ENCODE measurements at regions not wholly inside any gene's neighbourhood (a gene's known extent, or its start where the extent isn't known, plus 50 kb on each side); places are given as distances from the start of the nearest gene placed in this dataset.
A peak's percentile ranks its signal among the peaks of the same experiment; 100 is the strongest.

- H3K27me3 ChIP-seq (ENCODE audit: insufficient read depth): no peaks in the 10 kb centered on the region
- peaks cover 7% of the 10 kb centered on the region for H3F3A ChIP-seq (replicated peaks; ENCODE audit: insufficient read depth)
- H2AFZ ChIP-seq (ENCODE audit: low read depth): no peak overlapping the region
- ChIA-PET POLR2A (no interaction called here), CTCF (interaction anchor here (0.8 kb wide), 1 partner anchor 14 kb away, joined by 3 read pairs; no protein-coding TSS in a partner anchor)
- no peaks in the 10 kb centered on the region for H3K9me3 ChIP-seq
- no peaks in the 10 kb centered on the region for H3K9me2 ChIP-seq
- peak overlapping the region in 1 of 2 experiments; percentile 4; a peak in 1 of 4 replicates for H3K27ac ChIP-seq (ENCODE audit: low read depth in 2 of 2, low read length in 1 of 2)
- peaks cover 0 to 9% of the 10 kb centered on the region in 2 experiments; a peak in 3 of 4 replicates for H3K4me1 ChIP-seq (ENCODE audit: control insufficient read depth in 1 of 2, insufficient read depth in 2 of 2, low read depth in 1 of 2, low read length in 1 of 2)
- H3K36me3 ChIP-seq (replicated peaks in 1 of 2; ENCODE audit: control insufficient read depth in 1 of 2, insufficient read depth in 2 of 2, low read length in 1 of 2): peaks cover 42 to 63% of the 10 kb centered on the region in 2 experiments
- H3K4me2 ChIP-seq: no peak overlapping the region
- H3K9ac ChIP-seq: no peak overlapping the region
- peaks cover 25% of the 10 kb centered on the region for H4K20me1 ChIP-seq (ENCODE audit: insufficient read depth)
- DNase-seq: no peak
- H3K4me3 ChIP-seq (ENCODE audit: low read depth in 2 of 2, low read length in 1 of 2): no peak overlapping the region
- peaks cover 10% of the 10 kb centered on the region for H3K79me2 ChIP-seq (ENCODE audit: insufficient read depth)
- WGBS (ENCODE audit: low lambda C conversion rate): 96% methylated on average over 2 of the region's 2 CpGs
- no peak for TF ChIP-seq RXRA (IDR thresholded peaks at IDR 0.05; ENCODE audit: borderline replicate concordance, low read depth)
These were observed 53.4 kb upstream of the ZCCHC13 start for GRCh38 chrX:74250574-74250973.

- TF ChIP-seq MEF2A (IDR thresholded peaks at IDR 0.05; ENCODE audit: borderline replicate concordance, low read depth) (no peak), TCF12 (IDR thresholded peaks at IDR 0.05) (no peak), TEAD4 (IDR thresholded peaks at IDR 0.05; ENCODE audit: borderline replicate concordance, insufficient read depth) (no peak), ELF1 (IDR thresholded peaks at IDR 0.05) (no peak), NFIC (IDR thresholded peaks at IDR 0.05; ENCODE audit: borderline replicate concordance) (no peak), JUND (IDR thresholded peaks at IDR 0.05) (no peak), USF2 (IDR thresholded peaks at IDR 0.05; ENCODE audit: borderline replicate concordance, low read depth, low read length) (no peak)
- H3K4me1 ChIP-seq (ENCODE audit: control insufficient read depth in 1 of 2, insufficient read depth in 2 of 2, low read depth in 1 of 2, low read length in 1 of 2): peaks cover 0 to 9% of the 10 kb centered on the region in 2 experiments; a peak in 3 of 4 replicates
- ChIA-PET CTCF (no interaction called here), POLR2A (no interaction called here)
- peaks cover 12% of the 10 kb centered on the region for H3K79me2 ChIP-seq (ENCODE audit: insufficient read depth)
- H4K20me1 ChIP-seq (ENCODE audit: insufficient read depth): peaks cover 26% of the 10 kb centered on the region
- no peak overlapping the region for H2AFZ ChIP-seq (ENCODE audit: low read depth)
- no peaks in the 10 kb centered on the region for H3K9me3 ChIP-seq
- no peak overlapping the region for H3K27ac ChIP-seq (ENCODE audit: low read depth in 2 of 2, low read length in 1 of 2)
- H3K27me3 ChIP-seq (ENCODE audit: insufficient read depth): no peaks in the 10 kb centered on the region
- peaks cover 7% of the 10 kb centered on the region for H3F3A ChIP-seq (replicated peaks; ENCODE audit: insufficient read depth)
- no peak for DNase-seq
- no peak overlapping the region for H3K4me3 ChIP-seq (ENCODE audit: low read depth in 2 of 2, low read length in 1 of 2)
- H3K36me3 ChIP-seq (replicated peaks in 1 of 2; ENCODE audit: control insufficient read depth in 1 of 2, insufficient read depth in 2 of 2, low read length in 1 of 2): peaks cover 38 to 58% of the 10 kb centered on the region in 2 experiments
- H3K9me2 ChIP-seq: no peaks in the 10 kb centered on the region
- H3K9ac ChIP-seq: no peak overlapping the region
- 92% methylated on average over 11 of the region's 11 CpGs for WGBS (ENCODE audit: low lambda C conversion rate)
- H3K4me2 ChIP-seq: no peak overlapping the region
These were observed 54.0 kb upstream of the ZCCHC13 start for GRCh38 chrX:74249963-74250362.

GRCh38 chrX:74248889-74249288, 55.1 kb upstream of the ZCCHC13 start:
- Histone ChIP-seq H3K36me3 (replicated peaks in 1 of 2; ENCODE audit: control insufficient read depth in 1 of 2, insufficient read depth in 2 of 2, low read length in 1 of 2) (peaks cover 35 to 57% of the 10 kb centered on the region in 2 experiments), H3K79me2 (ENCODE audit: insufficient read depth) (peaks cover 17% of the 10 kb centered on the region), H3K27me3 (ENCODE audit: insufficient read depth) (no peaks in the 10 kb centered on the region), H3K9me3 (no peaks in the 10 kb centered on the region), H2AFZ (ENCODE audit: low read depth) (no peak overlapping the region), H4K20me1 (ENCODE audit: insufficient read depth) (peaks cover 33% of the 10 kb centered on the region), H3K27ac (ENCODE audit: low read depth in 2 of 2, low read length in 1 of 2) (no peak overlapping the region), H3K4me2 (no peak overlapping the region), H3F3A (replicated peaks; ENCODE audit: insufficient read depth) (peaks cover 7% of the 10 kb centered on the region), H3K9me2 (no peaks in the 10 kb centered on the region), H3K4me1 (ENCODE audit: control insufficient read depth in 1 of 2, insufficient read depth in 2 of 2, low read depth in 1 of 2, low read length in 1 of 2) (peaks cover 0 to 9% of the 10 kb centered on the region in 2 experiments; a peak in 3 of 4 replicates), H3K4me3 (ENCODE audit: low read depth in 2 of 2, low read length in 1 of 2) (no peak overlapping the region), H3K9ac (no peak overlapping the region)
- DNase-seq: no peak
- WGBS (ENCODE audit: low lambda C conversion rate): 80% methylated on average over 3 of the region's 4 CpGs
- CTCF ChIA-PET: no interaction called here
- POLR2A ChIA-PET: no interaction called here
- TF ChIP-seq REST (IDR thresholded peaks at IDR 0.05; ENCODE audit: low read depth, low read length) (no peak), ELF1 (IDR thresholded peaks at IDR 0.05) (no peak), FOXJ3 (CRISPR knock-in tag; IDR thresholded peaks at IDR 0.05) (no peak), MAX (IDR thresholded peaks at IDR 0.05; ENCODE audit: low read depth) (no peak), GABPA (IDR thresholded peaks at IDR 0.05; ENCODE audit: low read depth) (no peak), RXRA (IDR thresholded peaks at IDR 0.05; ENCODE audit: borderline replicate concordance, low read depth) (no peak), USF1 (IDR thresholded peaks at IDR 0.05; ENCODE audit: borderline replicate concordance, low read depth) (no peak), CHD2 (IDR thresholded peaks at IDR 0.05; ENCODE audit: low read length, partially characterized antibody) (no peak), YY1 (IDR thresholded peaks at IDR 0.05; ENCODE audit: low read depth) (no peak), FOXM1 (IDR thresholded peaks at IDR 0.05; ENCODE audit: low read depth) (no peak), FOSL2 (IDR thresholded peaks at IDR 0.05; ENCODE audit: borderline replicate concordance, low read depth) (no peak)

All from SK-N-SH (cell line).